H1 (cell line): ENCODE measurements at regions not wholly inside any gene's neighbourhood (a gene's known extent, or its start where the extent isn't known, plus 50 kb on each side); places are given as distances from the start of the nearest gene placed in this dataset.

Experiments used
- CBX5 ChIP-seq: fragments of 300-800, 300-1000 bp; sonication (generic); IDR thresholded peaks from 2 replicates; pipeline ENCODE4 v1.7.1; 2016; ENCODE audit warnings: antibody characterized with exemption, low read length, low read depth
- HDAC2 ChIP-seq, 2 experiments: fragments of 300-600 bp in 1 of 2; sonication (generic) in 1 of 2; IDR thresholded peaks; 2 replicates each; pipeline ENCODE4 v1.6.1; 2011 to 2012; ENCODE audit warnings: low read depth in 2 of 2, low read length in 2 of 2, mild to moderate bottlenecking in 2 of 2, moderate library complexity in 2 of 2, borderline replicate concordance in 1 of 2, inconsistent platforms in 1 of 2
- NRF1 ChIP-seq: IDR thresholded peaks from 2 replicates; pipeline ENCODE4 v1.6.1; 2011; ENCODE audit warnings: mild to moderate bottlenecking, low read depth, low read length, improper control_type of control experiment
- POLR2AphosphoS5 ChIP-seq: IDR thresholded peaks from 2 replicates; pipeline ENCODE4 v1.6.1; 2011; ENCODE audit warnings: low read depth, low read length
- RAD21 ChIP-seq, 2 experiments: IDR thresholded peaks in 1 of 2; conservative IDR thresholded peaks in 1 of 2; 2 replicates each; pipeline ENCODE4 v1.6.1; 2011; ENCODE audit warnings: low read depth in 2 of 2, low read length in 2 of 2, improper control_type of control experiment in 1 of 2, inconsistent platforms in 1 of 2, mild to moderate bottlenecking in 1 of 2, moderate library complexity in 1 of 2
- SRF ChIP-seq: IDR thresholded peaks from 2 replicates; pipeline ENCODE4 v1.6.1; 2011; ENCODE audit warnings: mild to moderate bottlenecking, low read depth, low read length, moderate library complexity
- TBP ChIP-seq: IDR thresholded peaks from 2 replicates; pipeline ENCODE4 v1.6.1; 2011; ENCODE audit warnings: low read depth, low read length, improper control_type of control experiment
- TF ChIP-seq, protein P1 (sequence below): fragments of 300-600 bp; sonication (generic); IDR thresholded peaks from 2 replicates; pipeline ENCODE4 v1.7.1; 2012; ENCODE audit warnings: low read length, moderate library complexity, mild to moderate bottlenecking, inconsistent platforms; ENCODE audit not compliant: insufficient replicate concordance

DNA sequence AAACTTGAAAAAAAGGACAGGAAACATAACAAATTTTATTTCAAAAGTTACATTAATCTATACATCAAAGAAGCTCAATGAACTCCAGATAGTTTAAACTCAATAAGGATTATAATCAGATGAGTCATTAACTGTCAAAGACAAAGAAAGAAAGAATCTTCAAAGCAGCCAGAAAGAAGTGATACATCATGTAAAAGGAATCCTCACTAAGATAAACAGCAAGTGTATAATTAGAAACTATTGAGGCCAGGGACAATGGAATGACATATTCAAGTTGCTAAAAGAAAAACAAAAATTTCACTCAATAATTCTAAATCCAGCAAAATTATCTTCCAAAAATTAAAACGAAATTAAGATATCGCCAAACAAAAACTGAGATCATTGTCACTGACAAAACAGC is 161.6 kb upstream of the NWD2 start (continued):
- TF ChIP-seq, protein P1, sequence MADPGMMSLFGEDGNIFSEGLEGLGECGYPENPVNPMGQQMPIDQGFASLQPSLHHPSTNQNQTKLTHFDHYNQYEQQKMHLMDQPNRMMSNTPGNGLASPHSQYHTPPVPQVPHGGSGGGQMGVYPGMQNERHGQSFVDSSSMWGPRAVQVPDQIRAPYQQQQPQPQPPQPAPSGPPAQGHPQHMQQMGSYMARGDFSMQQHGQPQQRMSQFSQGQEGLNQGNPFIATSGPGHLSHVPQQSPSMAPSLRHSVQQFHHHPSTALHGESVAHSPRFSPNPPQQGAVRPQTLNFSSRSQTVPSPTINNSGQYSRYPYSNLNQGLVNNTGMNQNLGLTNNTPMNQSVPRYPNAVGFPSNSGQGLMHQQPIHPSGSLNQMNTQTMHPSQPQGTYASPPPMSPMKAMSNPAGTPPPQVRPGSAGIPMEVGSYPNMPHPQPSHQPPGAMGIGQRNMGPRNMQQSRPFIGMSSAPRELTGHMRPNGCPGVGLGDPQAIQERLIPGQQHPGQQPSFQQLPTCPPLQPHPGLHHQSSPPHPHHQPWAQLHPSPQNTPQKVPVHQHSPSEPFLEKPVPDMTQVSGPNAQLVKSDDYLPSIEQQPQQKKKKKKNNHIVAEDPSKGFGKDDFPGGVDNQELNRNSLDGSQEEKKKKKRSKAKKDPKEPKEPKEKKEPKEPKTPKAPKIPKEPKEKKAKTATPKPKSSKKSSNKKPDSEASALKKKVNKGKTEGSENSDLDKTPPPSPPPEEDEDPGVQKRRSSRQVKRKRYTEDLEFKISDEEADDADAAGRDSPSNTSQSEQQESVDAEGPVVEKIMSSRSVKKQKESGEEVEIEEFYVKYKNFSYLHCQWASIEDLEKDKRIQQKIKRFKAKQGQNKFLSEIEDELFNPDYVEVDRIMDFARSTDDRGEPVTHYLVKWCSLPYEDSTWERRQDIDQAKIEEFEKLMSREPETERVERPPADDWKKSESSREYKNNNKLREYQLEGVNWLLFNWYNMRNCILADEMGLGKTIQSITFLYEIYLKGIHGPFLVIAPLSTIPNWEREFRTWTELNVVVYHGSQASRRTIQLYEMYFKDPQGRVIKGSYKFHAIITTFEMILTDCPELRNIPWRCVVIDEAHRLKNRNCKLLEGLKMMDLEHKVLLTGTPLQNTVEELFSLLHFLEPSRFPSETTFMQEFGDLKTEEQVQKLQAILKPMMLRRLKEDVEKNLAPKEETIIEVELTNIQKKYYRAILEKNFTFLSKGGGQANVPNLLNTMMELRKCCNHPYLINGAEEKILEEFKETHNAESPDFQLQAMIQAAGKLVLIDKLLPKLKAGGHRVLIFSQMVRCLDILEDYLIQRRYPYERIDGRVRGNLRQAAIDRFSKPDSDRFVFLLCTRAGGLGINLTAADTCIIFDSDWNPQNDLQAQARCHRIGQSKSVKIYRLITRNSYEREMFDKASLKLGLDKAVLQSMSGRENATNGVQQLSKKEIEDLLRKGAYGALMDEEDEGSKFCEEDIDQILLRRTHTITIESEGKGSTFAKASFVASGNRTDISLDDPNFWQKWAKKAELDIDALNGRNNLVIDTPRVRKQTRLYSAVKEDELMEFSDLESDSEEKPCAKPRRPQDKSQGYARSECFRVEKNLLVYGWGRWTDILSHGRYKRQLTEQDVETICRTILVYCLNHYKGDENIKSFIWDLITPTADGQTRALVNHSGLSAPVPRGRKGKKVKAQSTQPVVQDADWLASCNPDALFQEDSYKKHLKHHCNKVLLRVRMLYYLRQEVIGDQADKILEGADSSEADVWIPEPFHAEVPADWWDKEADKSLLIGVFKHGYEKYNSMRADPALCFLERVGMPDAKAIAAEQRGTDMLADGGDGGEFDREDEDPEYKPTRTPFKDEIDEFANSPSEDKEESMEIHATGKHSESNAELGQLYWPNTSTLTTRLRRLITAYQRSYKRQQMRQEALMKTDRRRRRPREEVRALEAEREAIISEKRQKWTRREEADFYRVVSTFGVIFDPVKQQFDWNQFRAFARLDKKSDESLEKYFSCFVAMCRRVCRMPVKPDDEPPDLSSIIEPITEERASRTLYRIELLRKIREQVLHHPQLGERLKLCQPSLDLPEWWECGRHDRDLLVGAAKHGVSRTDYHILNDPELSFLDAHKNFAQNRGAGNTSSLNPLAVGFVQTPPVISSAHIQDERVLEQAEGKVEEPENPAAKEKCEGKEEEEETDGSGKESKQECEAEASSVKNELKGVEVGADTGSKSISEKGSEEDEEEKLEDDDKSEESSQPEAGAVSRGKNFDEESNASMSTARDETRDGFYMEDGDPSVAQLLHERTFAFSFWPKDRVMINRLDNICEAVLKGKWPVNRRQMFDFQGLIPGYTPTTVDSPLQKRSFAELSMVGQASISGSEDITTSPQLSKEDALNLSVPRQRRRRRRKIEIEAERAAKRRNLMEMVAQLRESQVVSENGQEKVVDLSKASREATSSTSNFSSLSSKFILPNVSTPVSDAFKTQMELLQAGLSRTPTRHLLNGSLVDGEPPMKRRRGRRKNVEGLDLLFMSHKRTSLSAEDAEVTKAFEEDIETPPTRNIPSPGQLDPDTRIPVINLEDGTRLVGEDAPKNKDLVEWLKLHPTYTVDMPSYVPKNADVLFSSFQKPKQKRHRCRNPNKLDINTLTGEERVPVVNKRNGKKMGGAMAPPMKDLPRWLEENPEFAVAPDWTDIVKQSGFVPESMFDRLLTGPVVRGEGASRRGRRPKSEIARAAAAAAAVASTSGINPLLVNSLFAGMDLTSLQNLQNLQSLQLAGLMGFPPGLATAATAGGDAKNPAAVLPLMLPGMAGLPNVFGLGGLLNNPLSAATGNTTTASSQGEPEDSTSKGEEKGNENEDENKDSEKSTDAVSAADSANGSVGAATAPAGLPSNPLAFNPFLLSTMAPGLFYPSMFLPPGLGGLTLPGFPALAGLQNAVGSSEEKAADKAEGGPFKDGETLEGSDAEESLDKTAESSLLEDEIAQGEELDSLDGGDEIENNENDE = no peak
- TF ChIP-seq POLR2AphosphoS5 (no peak), NRF1 (no peak), HDAC2 (IDR thresholded peaks at IDR 0.05; ENCODE audit: borderline replicate concordance in 1 of 2, low read depth in 2 of 2, low read length in 2 of 2) (no peak), SRF (no peak), RAD21 (IDR thresholded peaks at IDR 0.05 in 1 of 2, conservative IDR thresholded peaks at IDR 0.05 in 1 of 2; ENCODE audit: low read depth in 2 of 2, low read length in 2 of 2) (no peak), CBX5 (no peak), TBP (no peak)
